CD14-positive monocyte (primary cell): ENCODE measurements at regions not wholly inside any gene's neighbourhood (a gene's known extent, or its start where the extent isn't known, plus 50 kb on each side); places are given as distances from the start of the nearest gene placed in this dataset.
A peak's percentile ranks its signal among the peaks of the same experiment; 100 is the strongest.

Experiments
- DNase-seq, 3 donors: peaks; one replicate each; pipeline ENCODE4 v3.0.0-alpha.2; 2011 to 2022
- H2AFZ ChIP-seq: 2 replicates; pipeline ENCODE4 v1.6.0; 2012; ENCODE audit warnings: mild to moderate bottlenecking, low read depth, low read length, inconsistent platforms; ENCODE audit not compliant: insufficient read depth, poor library complexity, severe bottlenecking
- H3K27ac ChIP-seq, 2 donors: 1 replicate in 1 of 2; 2 replicates in 1 of 2; pipeline ENCODE4 v1.5.1; 2012 to 2013; ENCODE audit warnings: low read length in 2 of 2, control low read depth in 1 of 2, inconsistent platforms in 1 of 2, low read depth in 1 of 2, mild to moderate bottlenecking in 1 of 2
- H3K27me3 ChIP-seq, 2 donors: one replicate each; pipeline versions ENCODE4 v1.6.0 to v1.6.1; 2011 to 2013; ENCODE audit warnings: low read length in 2 of 2; ENCODE audit not compliant: control insufficient read depth in 2 of 2, insufficient read depth in 2 of 2
- H3K36me3 ChIP-seq, 2 donors: replicated peaks in 1 of 2; 1 replicate in 1 of 2; 2 replicates in 1 of 2; pipeline versions ENCODE4 v1.5.1 to v1.6.1; 2012 to 2013; ENCODE audit warnings: low read length in 2 of 2, control low read depth in 1 of 2, inconsistent platforms in 1 of 2, mild to moderate bottlenecking in 1 of 2; ENCODE audit not compliant: insufficient read depth in 2 of 2, control insufficient read depth in 1 of 2
- H3K4me1 ChIP-seq, 2 donors: 1 replicate in 1 of 2; 2 replicates in 1 of 2; pipeline versions ENCODE4 v1.5.1 to v1.6.1; 2012 to 2013; ENCODE audit warnings: low read length in 2 of 2, control low read depth in 1 of 2, inconsistent platforms in 1 of 2, mild to moderate bottlenecking in 1 of 2, moderate library complexity in 1 of 2; ENCODE audit not compliant: insufficient read depth in 2 of 2, control insufficient read depth in 1 of 2
- H3K4me2 ChIP-seq: replicated peaks from 2 replicates; pipeline ENCODE3; 2012; ENCODE audit warnings: low read length, moderate library complexity, mild to moderate bottlenecking; ENCODE audit not compliant: poor library complexity, severe bottlenecking; ENCODE audit errors: extremely low read depth
- H3K4me3 ChIP-seq, 3 experiments: fragments of 200-600 bp in 1 of 3; sonication (generic) in 1 of 3; replicated peaks in 1 of 3; 1 replicate in 2 of 3; 2 replicates in 1 of 3; pipeline ENCODE4 v1.5.1; 2011 to 2013; ENCODE audit warnings: low read length in 3 of 3, mild to moderate bottlenecking in 3 of 3, control low read depth in 2 of 3, low read depth in 2 of 3, inconsistent platforms in 1 of 3, moderate library complexity in 1 of 3
- H3K79me2 ChIP-seq: 2 replicates; pipeline ENCODE4 v1.6.0; 2012; ENCODE audit warnings: mild to moderate bottlenecking, control low read depth, inconsistent platforms, low read length, moderate library complexity; ENCODE audit not compliant: insufficient read depth
- H3K9ac ChIP-seq: 2 replicates; pipeline ENCODE4 v1.6.0; 2017; ENCODE audit warnings: low read length, mild to moderate bottlenecking; ENCODE audit not compliant: insufficient read depth, poor library complexity, severe bottlenecking
- H3K9me3 ChIP-seq, 2 donors: replicated peaks in 1 of 2; 1 replicate in 1 of 2; 2 replicates in 1 of 2; pipeline versions ENCODE4 v1.5.1 to v1.6.1; 2012 to 2013; ENCODE audit warnings: low read length in 2 of 2, control low read depth in 1 of 2; ENCODE audit not compliant: control insufficient read depth in 1 of 2, insufficient read depth in 1 of 2
- H4K20me1 ChIP-seq: 2 replicates; pipeline ENCODE4 v1.6.0; 2012; ENCODE audit warnings: mild to moderate bottlenecking, low read length, control low read depth, moderate library complexity; ENCODE audit not compliant: insufficient read depth
- H3K27ac Mint-ChIP-seq, 7 donors: one replicate each; pipeline ENCODE4 v1.8.0; 2020; ENCODE audit warnings: mild to moderate bottlenecking in 7 of 7, mixed read lengths in 7 of 7, moderate library complexity in 6 of 7, inconsistent platforms in 2 of 7
- H3K27me3 Mint-ChIP-seq, 3 donors: one replicate each; pipeline ENCODE4 v1.8.0; 2021 to 2022; ENCODE audit warnings: low read depth in 3 of 3, mild to moderate bottlenecking in 3 of 3, mixed read lengths in 3 of 3, moderate library complexity in 3 of 3, inconsistent platforms in 1 of 3
- H3K36me3 Mint-ChIP-seq, 2 donors: one replicate each; pipeline ENCODE4 v1.8.0; 2020; ENCODE audit warnings: mixed read lengths in 2 of 2, inconsistent platforms in 1 of 2, mild to moderate bottlenecking in 1 of 2
- H3K4me1 Mint-ChIP-seq: one replicate; pipeline ENCODE4 v1.8.0; 2020; ENCODE audit warnings: mild to moderate bottlenecking, mixed read lengths
- H3K4me3 Mint-ChIP-seq, 2 donors: one replicate each; pipeline ENCODE4 v1.8.0; 2020; ENCODE audit warnings: mild to moderate bottlenecking in 2 of 2, mixed read lengths in 2 of 2, moderate library complexity in 1 of 2
- H3K9me3 Mint-ChIP-seq, 7 donors: one replicate each; pipeline ENCODE4 v1.8.0; 2020 to 2022; ENCODE audit warnings: mixed read lengths in 7 of 7, mild to moderate bottlenecking in 6 of 7, moderate library complexity in 6 of 7, inconsistent platforms in 2 of 7
- CTCF ChIP-seq: fragments of 200-600 bp; IDR thresholded peaks from one replicate; pipeline ENCODE4 v1.8.0; 2022; ENCODE audit warnings: antibody characterized with exemption, mild to moderate bottlenecking
- WGBS: methylation state at CpG from one replicate; pipeline ENCODE4 v1.1.5; 2013; ENCODE audit warnings: missing lambda C conversion rate; ENCODE audit not compliant: insufficient coverage; 5-methylcytosine and 5-hydroxymethylcytosine counted together
- intact Hi-C, 2 donors: fragments of 100-400 bp; cut with micrococcal nuclease; formaldehyde crosslinking; loops; one replicate each; pipeline versions ENCODE4 v1.15.0 to v1.15.1; 2023

- no peak for DNase-seq
- Mint-ChIP-seq H3K4me1 (no peaks in the 10 kb centered on the region), H3K36me3 (no peaks in the 10 kb centered on the region), H3K27ac (no peak overlapping the region), H3K4me3 (no peak overlapping the region), H3K27me3 (peaks cover 7 to 20% (median 13%) of the 10 kb centered on the region in 3 donors), H3K9me3 (peaks cover 0 to 7% (median 3%) of the 10 kb centered on the region in 7 donors)
- H3K36me3 ChIP-seq: no peaks in the 10 kb centered on the region
- TF ChIP-seq CTCF: no peak
- H3K27ac ChIP-seq: no peak overlapping the region
- no peak overlapping the region for H3K9ac ChIP-seq
- WGBS: 100% methylated on average over 1 of the region's 7 CpGs
- no peak overlapping the region for H2AFZ ChIP-seq
- H3K4me3 ChIP-seq: no peak overlapping the region
- H3K4me2 ChIP-seq: no peak overlapping the region
- intact Hi-C loops: no loop called here
- no peaks in the 10 kb centered on the region for H4K20me1 ChIP-seq
- no peaks in the 10 kb centered on the region for H3K79me2 ChIP-seq
- H3K4me1 ChIP-seq: no peaks in the 10 kb centered on the region
- peaks cover 4 to 7% of the 10 kb centered on the region in 2 donors for H3K27me3 ChIP-seq
- H3K9me3 ChIP-seq: no peaks in the 10 kb centered on the region
These were observed 143.3 kb downstream of the DICER1 start for GRCh38 chr14:95014036-95014435.

GRCh38 chr14:95011445-95012006 lies 145.8 kb downstream of the DICER1 start:
- Histone ChIP-seq H3K9me3 (no peaks in the 10 kb centered on the region), H3K36me3 (no peaks in the 10 kb centered on the region), H3K9ac (no peak overlapping the region), H3K4me2 (no peak overlapping the region), H3K4me3 (no peak overlapping the region), H2AFZ (no peak overlapping the region), H3K79me2 (no peaks in the 10 kb centered on the region), H3K4me1 (no peaks in the 10 kb centered on the region), H3K27me3 (peaks cover 4% of the 10 kb centered on the region in 2 donors), H3K27ac (no peak overlapping the region), H4K20me1 (no peaks in the 10 kb centered on the region)
- intact Hi-C loops: no loop called here
- TF ChIP-seq CTCF: no peak
- Mint-ChIP-seq H3K36me3 (no peaks in the 10 kb centered on the region), H3K27ac (no peak overlapping the region), H3K27me3 (peaks cover 11 to 29% (median 16%) of the 10 kb centered on the region in 3 donors), H3K9me3 (peaks cover 0 to 7% (median 3%) of the 10 kb centered on the region in 7 donors), H3K4me3 (peak overlapping the region in 1 of 2 donors; percentile 5), H3K4me1 (no peaks in the 10 kb centered on the region)
- no peak for DNase-seq
- 35% methylated on average over 11 of the region's 16 CpGs for WGBS
